ENCODE measurements at regions not wholly inside any gene's neighbourhood (a gene's known extent, or its start where the extent isn't known, plus 50 kb on each side); places are given as distances from the start of the nearest gene placed in this dataset.
A peak's percentile ranks its signal among the peaks of the same experiment; 100 is the strongest.

DNA sequence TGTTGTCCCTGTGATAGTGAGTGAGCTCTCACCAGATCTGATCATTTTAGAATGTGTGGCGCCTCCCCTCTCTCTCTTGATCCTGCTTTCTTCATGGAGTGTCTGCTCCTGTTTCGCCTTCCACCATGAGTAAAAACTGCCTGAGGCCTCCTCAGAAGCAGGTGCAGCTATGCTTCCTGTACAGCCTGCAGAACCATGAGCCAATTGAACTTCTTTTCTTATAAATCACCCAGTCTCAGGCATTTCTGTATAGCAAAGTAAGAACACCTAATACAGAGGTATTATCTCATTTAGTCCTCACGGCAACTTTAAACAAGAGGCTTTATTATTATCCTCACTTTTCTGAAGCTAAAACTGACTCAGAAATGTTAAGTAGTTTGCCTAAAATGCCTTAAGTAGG, 81.3 kb upstream of the BTG1 start:
- H3K36me3 ChIP-seq: no peaks in the 10 kb centered on the region
- no peak for TF ChIP-seq POLR2A (IDR thresholded peaks at IDR 0.05)
- TF ChIP-seq, protein P1, sequence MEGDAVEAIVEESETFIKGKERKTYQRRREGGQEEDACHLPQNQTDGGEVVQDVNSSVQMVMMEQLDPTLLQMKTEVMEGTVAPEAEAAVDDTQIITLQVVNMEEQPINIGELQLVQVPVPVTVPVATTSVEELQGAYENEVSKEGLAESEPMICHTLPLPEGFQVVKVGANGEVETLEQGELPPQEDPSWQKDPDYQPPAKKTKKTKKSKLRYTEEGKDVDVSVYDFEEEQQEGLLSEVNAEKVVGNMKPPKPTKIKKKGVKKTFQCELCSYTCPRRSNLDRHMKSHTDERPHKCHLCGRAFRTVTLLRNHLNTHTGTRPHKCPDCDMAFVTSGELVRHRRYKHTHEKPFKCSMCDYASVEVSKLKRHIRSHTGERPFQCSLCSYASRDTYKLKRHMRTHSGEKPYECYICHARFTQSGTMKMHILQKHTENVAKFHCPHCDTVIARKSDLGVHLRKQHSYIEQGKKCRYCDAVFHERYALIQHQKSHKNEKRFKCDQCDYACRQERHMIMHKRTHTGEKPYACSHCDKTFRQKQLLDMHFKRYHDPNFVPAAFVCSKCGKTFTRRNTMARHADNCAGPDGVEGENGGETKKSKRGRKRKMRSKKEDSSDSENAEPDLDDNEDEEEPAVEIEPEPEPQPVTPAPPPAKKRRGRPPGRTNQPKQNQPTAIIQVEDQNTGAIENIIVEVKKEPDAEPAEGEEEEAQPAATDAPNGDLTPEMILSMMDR (IDR thresholded peaks at IDR 0.05): no peak

GRCh38 chr12:92226071-92226661, 80.5 kb upstream of the BTG1 start:
- DNase-seq: no peak
- intact Hi-C loops (cut with DNase I): loop anchor here in 1 of 10 donors (5.0 kb wide), 1 partner anchor 79 kb away; the partner anchor contains the start of gene BTG1

More for the DNA sequence above, 81.3 kb upstream of the BTG1 start:
- Histone ChIP-seq H3K27me3 (no peaks in the 10 kb centered on the region), H3K4me1 (peaks cover 0 to 11% (median 0%) of the 10 kb centered on the region in 12 donors), H3K27ac (peak overlapping the region in 1 of 12 donors; percentile 15), H3K4me3 (no peak overlapping the region), H3K9me3 (peaks cover 0 to 2% (median 0%) of the 10 kb centered on the region in 12 donors)
- intact Hi-C loops (cut with DNase I): loop anchor here in 1 of 10 donors (5.0 kb wide), 1 partner anchor 80 kb away; the partner anchor contains the start of gene BTG1
- ATAC-seq: no peak
- DNase-seq: no peak
- 65 to 98% (median 83%) methylated on average over 3 of the region's 3 CpGs for WGBS, 4 donors

DNA sequence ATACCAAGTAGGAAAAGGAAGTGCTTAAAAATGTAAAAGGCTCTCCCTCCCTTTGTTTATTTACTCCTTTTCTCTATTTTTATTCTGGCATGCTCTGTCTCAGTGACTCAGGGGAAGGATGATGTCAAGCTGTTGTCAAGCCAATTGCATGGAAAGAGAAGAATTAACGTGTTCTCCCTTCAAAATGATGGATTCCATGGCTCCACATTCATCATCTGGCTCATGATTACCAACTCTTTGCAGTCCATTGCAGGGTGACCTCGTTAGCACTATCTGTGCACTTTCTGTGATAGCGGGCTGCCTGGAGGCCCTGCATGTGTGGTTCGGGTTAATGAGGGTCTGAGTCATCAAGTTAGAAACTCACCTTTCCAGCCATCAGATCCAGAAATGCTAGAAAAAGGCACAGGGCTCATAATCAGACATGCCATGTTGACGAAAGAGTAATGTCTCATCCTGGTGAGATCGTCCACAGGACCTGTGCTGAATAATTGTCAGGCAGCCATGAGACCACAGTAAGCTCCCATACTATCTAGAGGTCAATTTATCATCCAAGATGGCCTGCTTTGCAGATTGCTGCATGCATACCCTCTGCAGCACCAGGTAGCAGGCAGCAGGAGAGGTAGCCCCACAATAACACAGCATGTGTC, 79.2 kb upstream of the BTG1 start:
- H3K4me3 ChIP-seq: no peak overlapping the region
- no peak for TF ChIP-seq POLR2A (IDR thresholded peaks at IDR 0.05)
- TF ChIP-seq, protein P1 (IDR thresholded peaks at IDR 0.05): no peak
- DNase-seq (no peak), ATAC-seq (peak in 2 of 4 donors; percentile 44 to 46)
- peak overlapping the region in 3 of 12 donors; percentile 13 to 41 (median 32) for H3K27ac ChIP-seq
- no peaks in the 10 kb centered on the region for H3K27me3 ChIP-seq
- no peaks in the 10 kb centered on the region for H3K9me3 ChIP-seq
- intact Hi-C loops (cut with DNase I): loop anchor here in 1 of 10 donors (5.0 kb wide), 1 partner anchor 78 kb away; the partner anchor contains the start of gene BTG1
- H3K4me1 ChIP-seq: peaks cover 0 to 8% (median 0%) of the 10 kb centered on the region in 12 donors
- WGBS, 4 donors: 58 to 64% (median 60%) methylated on average over 6 of the region's 6 CpGs
- no peaks in the 10 kb centered on the region for H3K36me3 ChIP-seq

More at GRCh38 chr12:92226071-92226661, 80.5 kb upstream of the BTG1 start:
- no peak for ATAC-seq
- H3K4me3 ChIP-seq: no peak overlapping the region
- H3K4me1 ChIP-seq: peaks cover 0 to 9% (median 0%) of the 10 kb centered on the region in 12 donors
- 64 to 68% (median 65%) methylated on average over 4 of the region's 4 CpGs for WGBS, 4 donors
- H3K27ac ChIP-seq: peak overlapping the region in 1 of 12 donors; percentile 15
- no peak for TF ChIP-seq POLR2A (IDR thresholded peaks at IDR 0.05)
- TF ChIP-seq, protein P1 (IDR thresholded peaks at IDR 0.05): no peak
- H3K27me3 ChIP-seq: no peaks in the 10 kb centered on the region
- H3K36me3 ChIP-seq: no peaks in the 10 kb centered on the region
- H3K9me3 ChIP-seq: peaks cover 0 to 2% (median 0%) of the 10 kb centered on the region in 12 donors

GRCh38 chr12:92223481-92223880, 77.8 kb upstream of the BTG1 start:
- Histone ChIP-seq H3K9me3 (no peaks in the 10 kb centered on the region), H3K4me3 (no peak overlapping the region), H3K27ac (peak overlapping the region in 1 of 12 donors; percentile 39), H3K4me1 (peaks cover 0 to 10% (median 0%) of the 10 kb centered on the region in 12 donors), H3K27me3 (no peaks in the 10 kb centered on the region), H3K36me3 (no peaks in the 10 kb centered on the region)
- 92 to 100% (median 96%) methylated on average over 1 of the region's 1 CpG for WGBS, 4 donors
- no peak for TF ChIP-seq POLR2A (IDR thresholded peaks at IDR 0.05)
- TF ChIP-seq, protein P1 (IDR thresholded peaks at IDR 0.05): no peak
- intact Hi-C loops (cut with DNase I): no loop called here
- ATAC-seq (no peak), DNase-seq (no peak)

Measured in heart left ventricle (tissue), 16 donors.